T-helper 2 cell treated with Interferon-gamma antibody and Interleukin-4, amounts not matched to agents 5 μg/mL and 100 μg/mL, for 36 hours (primary cell): ENCODE measurements at regions not wholly inside any gene's neighbourhood (a gene's known extent, or its start where the extent isn't known, plus 50 kb on each side); places are given as distances from the start of the nearest gene placed in this dataset.

ENCODE experiments used
- DNase-seq: peaks from one replicate; pipeline ENCODE4 v3.0.0; 2021; ENCODE audit warnings: low spot score
- H3K27ac Mint-ChIP-seq: one replicate; pipeline ENCODE4 v1.8.0; 2021; ENCODE audit warnings: mild to moderate bottlenecking, mixed read lengths
- H3K27me3 Mint-ChIP-seq: one replicate; pipeline ENCODE4 v1.8.0; 2021; ENCODE audit warnings: low read depth, mixed read lengths
- H3K36me3 Mint-ChIP-seq: one replicate; pipeline ENCODE4 v1.8.0; 2021; ENCODE audit warnings: low read depth, mixed read lengths
- H3K4me1 Mint-ChIP-seq: one replicate; pipeline ENCODE4 v1.8.0; 2021; ENCODE audit warnings: low read depth, mixed read lengths
- H3K4me3 Mint-ChIP-seq: one replicate; pipeline ENCODE4 v1.8.0; 2022; ENCODE audit warnings: mild to moderate bottlenecking, moderate library complexity, mixed read lengths
- H3K9me3 Mint-ChIP-seq: one replicate; pipeline ENCODE4 v1.8.0; 2021; ENCODE audit warnings: mixed read lengths

- Mint-ChIP-seq H3K4me1 (no peaks in the 10 kb centered on the region), H3K4me3 (no peak overlapping the region), H3K36me3 (no peaks in the 10 kb centered on the region), H3K27ac (no peak overlapping the region), H3K27me3 (peaks cover 2% of the 10 kb centered on the region), H3K9me3 (no peaks in the 10 kb centered on the region)
- DNase-seq = no peak
Observed at GRCh38 chr6:169048185-169048864, 205.3 kb downstream of the THBS2 start.

- H3K4me1 Mint-ChIP-seq = no peaks in the 10 kb centered on the region
- H3K9me3 Mint-ChIP-seq = no peaks in the 10 kb centered on the region
- H3K36me3 Mint-ChIP-seq = no peaks in the 10 kb centered on the region
- no peak for DNase-seq
- H3K27me3 Mint-ChIP-seq = peaks cover 2% of the 10 kb centered on the region
- no peak overlapping the region for H3K4me3 Mint-ChIP-seq
- H3K27ac Mint-ChIP-seq = no peak overlapping the region
Observed at GRCh38 chr6:169047345-169047744, 206.3 kb downstream of the THBS2 start.

GRCh38 chr6:169046483-169047192 is 207.0 kb downstream of the THBS2 start:
- Mint-ChIP-seq H3K4me1 (no peaks in the 10 kb centered on the region), H3K27ac (no peak overlapping the region), H3K4me3 (no peak overlapping the region), H3K27me3 (peaks cover 2% of the 10 kb centered on the region), H3K9me3 (no peaks in the 10 kb centered on the region), H3K36me3 (no peaks in the 10 kb centered on the region)
- no peak for DNase-seq

- H3K9me3 Mint-ChIP-seq = no peaks in the 10 kb centered on the region
Observed at GRCh38 chr6:169046021-169046420, 207.6 kb downstream of the THBS2 start.

GRCh38 chr6:169045486-169045885 is 208.2 kb downstream of the THBS2 start:
- no peaks in the 10 kb centered on the region for H3K4me1 Mint-ChIP-seq
- DNase-seq = no peak

More at GRCh38 chr6:169046021-169046420, 207.6 kb downstream of the THBS2 start:
- H3K27me3 Mint-ChIP-seq = peaks cover 2% of the 10 kb centered on the region
- H3K4me3 Mint-ChIP-seq = no peak overlapping the region
- no peak overlapping the region for H3K27ac Mint-ChIP-seq
- DNase-seq = no peak
- no peaks in the 10 kb centered on the region for H3K4me1 Mint-ChIP-seq
- H3K36me3 Mint-ChIP-seq = no peaks in the 10 kb centered on the region

GRCh38 chr6:169044381-169045230 is 209.0 kb downstream of the THBS2 start:
- H3K36me3 Mint-ChIP-seq = no peaks in the 10 kb centered on the region
- H3K27me3 Mint-ChIP-seq = peaks cover 2% of the 10 kb centered on the region
- H3K4me1 Mint-ChIP-seq = no peaks in the 10 kb centered on the region
- H3K4me3 Mint-ChIP-seq = no peak overlapping the region
- DNase-seq = no peak
- no peaks in the 10 kb centered on the region for H3K9me3 Mint-ChIP-seq
- no peak overlapping the region for H3K27ac Mint-ChIP-seq

More at GRCh38 chr6:169045486-169045885, 208.2 kb downstream of the THBS2 start:
- Mint-ChIP-seq H3K9me3 (no peaks in the 10 kb centered on the region), H3K36me3 (no peaks in the 10 kb centered on the region), H3K4me3 (no peak overlapping the region), H3K27me3 (peaks cover 2% of the 10 kb centered on the region), H3K27ac (no peak overlapping the region)

GRCh38 chr6:169042061-169042460 is 211.6 kb downstream of the THBS2 start:
- H3K27me3 Mint-ChIP-seq = peaks cover 2% of the 10 kb centered on the region
- H3K27ac Mint-ChIP-seq = no peak overlapping the region
- H3K36me3 Mint-ChIP-seq = no peaks in the 10 kb centered on the region
- no peak for DNase-seq
- H3K4me1 Mint-ChIP-seq = no peaks in the 10 kb centered on the region
- no peak overlapping the region for H3K4me3 Mint-ChIP-seq
- peaks cover 6% of the 10 kb centered on the region for H3K9me3 Mint-ChIP-seq

- Mint-ChIP-seq H3K27me3 (no peaks in the 10 kb centered on the region), H3K36me3 (no peaks in the 10 kb centered on the region), H3K4me1 (no peaks in the 10 kb centered on the region), H3K27ac (no peak overlapping the region), H3K9me3 (peaks cover 6% of the 10 kb centered on the region), H3K4me3 (no peak overlapping the region)
- no peak for DNase-seq
Observed at GRCh38 chr6:169041078-169041477, 212.6 kb downstream of the THBS2 start.

- Mint-ChIP-seq H3K9me3 (peaks cover 6% of the 10 kb centered on the region), H3K4me1 (no peaks in the 10 kb centered on the region), H3K36me3 (no peaks in the 10 kb centered on the region), H3K27me3 (no peaks in the 10 kb centered on the region), H3K4me3 (no peak overlapping the region), H3K27ac (no peak overlapping the region)
- no peak for DNase-seq
Observed at GRCh38 chr6:169038691-169039090, 215.0 kb downstream of the THBS2 start.

- no peaks in the 10 kb centered on the region for H3K4me1 Mint-ChIP-seq
- no peaks in the 10 kb centered on the region for H3K36me3 Mint-ChIP-seq
- H3K27me3 Mint-ChIP-seq = no peaks in the 10 kb centered on the region
- no peak overlapping the region for H3K27ac Mint-ChIP-seq
- DNase-seq = no peak
- H3K9me3 Mint-ChIP-seq = peaks cover 6% of the 10 kb centered on the region
- H3K4me3 Mint-ChIP-seq = no peak overlapping the region
Observed at GRCh38 chr6:169035385-169036240, 218.0 kb downstream of the THBS2 start.

- H3K27me3 Mint-ChIP-seq = no peaks in the 10 kb centered on the region
- H3K4me1 Mint-ChIP-seq = no peaks in the 10 kb centered on the region
- H3K27ac Mint-ChIP-seq = no peak overlapping the region
- H3K9me3 Mint-ChIP-seq = peaks cover 6% of the 10 kb centered on the region
- H3K36me3 Mint-ChIP-seq = no peaks in the 10 kb centered on the region
- no peak for DNase-seq
- H3K4me3 Mint-ChIP-seq = no peak overlapping the region
Observed at GRCh38 chr6:169034516-169035167, 219.0 kb downstream of the THBS2 start.

- Mint-ChIP-seq H3K36me3 (no peaks in the 10 kb centered on the region), H3K9me3 (no peaks in the 10 kb centered on the region), H3K4me1 (no peaks in the 10 kb centered on the region), H3K4me3 (no peak overlapping the region), H3K27ac (no peak overlapping the region), H3K27me3 (no peaks in the 10 kb centered on the region)
- no peak for DNase-seq
Observed at GRCh38 chr6:169029861-169030260, 223.8 kb downstream of the THBS2 start.

GRCh38 chr6:169028343-169028742 is 225.3 kb downstream of the THBS2 start:
- no peaks in the 10 kb centered on the region for H3K36me3 Mint-ChIP-seq
- DNase-seq = no peak
- peaks cover 3% of the 10 kb centered on the region for H3K9me3 Mint-ChIP-seq
- H3K4me3 Mint-ChIP-seq = no peak overlapping the region
- H3K27me3 Mint-ChIP-seq = no peaks in the 10 kb centered on the region
- H3K27ac Mint-ChIP-seq = no peak overlapping the region
- H3K4me1 Mint-ChIP-seq = no peaks in the 10 kb centered on the region
